Neural cell (in vitro differentiated cells): ENCODE measurements at regions not wholly inside any gene's neighbourhood (a gene's known extent, or its start where the extent isn't known, plus 50 kb on each side); places are given as distances from the start of the nearest gene placed in this dataset.

Experiments used
- CTCF ChIP-seq: fragments of 450-650 bp; IDR thresholded peaks from 2 replicates; pipeline ENCODE4 v1.5.1; 2014; ENCODE audit warnings: antibody characterized with exemption, mild to moderate bottlenecking, moderate library complexity; ENCODE audit not compliant: poor library complexity, severe bottlenecking
- EP300 ChIP-seq: fragments of 450-650 bp; conservative IDR thresholded peaks from 2 replicates; pipeline ENCODE4 v1.6.1; 2014; ENCODE audit warnings: antibody characterized with exemption, mild to moderate bottlenecking, moderate library complexity; ENCODE audit not compliant: poor library complexity, severe bottlenecking
- EZH2 ChIP-seq: fragments of 200-600, 300-800 bp; shearing (Covaris generic), sonication (generic); IDR thresholded peaks from 2 replicates; pipeline ENCODE4 v1.6.1; 2014; ENCODE audit warnings: antibody characterized with exemption, low read length, borderline replicate concordance, mild to moderate bottlenecking; ENCODE audit not compliant: insufficient read depth, poor library complexity, severe bottlenecking
- MXI1 ChIP-seq: fragments of 450-650 bp; conservative IDR thresholded peaks from 2 replicates; pipeline ENCODE4 v1.6.1; 2014; ENCODE audit warnings: antibody characterized with exemption, mild to moderate bottlenecking; ENCODE audit not compliant: poor library complexity, severe bottlenecking
- POLR2AphosphoS5 ChIP-seq: IDR thresholded peaks from 2 replicates; pipeline ENCODE4 v1.6.1; 2012
- TAF1 ChIP-seq: IDR thresholded peaks from 2 replicates; pipeline ENCODE4 v1.6.1; 2012; ENCODE audit warnings: low read depth
- TF ChIP-seq, protein P1 (sequence below): IDR thresholded peaks from 2 replicates; pipeline ENCODE4 v1.6.1; 2012; ENCODE audit warnings: borderline replicate concordance

DNA sequence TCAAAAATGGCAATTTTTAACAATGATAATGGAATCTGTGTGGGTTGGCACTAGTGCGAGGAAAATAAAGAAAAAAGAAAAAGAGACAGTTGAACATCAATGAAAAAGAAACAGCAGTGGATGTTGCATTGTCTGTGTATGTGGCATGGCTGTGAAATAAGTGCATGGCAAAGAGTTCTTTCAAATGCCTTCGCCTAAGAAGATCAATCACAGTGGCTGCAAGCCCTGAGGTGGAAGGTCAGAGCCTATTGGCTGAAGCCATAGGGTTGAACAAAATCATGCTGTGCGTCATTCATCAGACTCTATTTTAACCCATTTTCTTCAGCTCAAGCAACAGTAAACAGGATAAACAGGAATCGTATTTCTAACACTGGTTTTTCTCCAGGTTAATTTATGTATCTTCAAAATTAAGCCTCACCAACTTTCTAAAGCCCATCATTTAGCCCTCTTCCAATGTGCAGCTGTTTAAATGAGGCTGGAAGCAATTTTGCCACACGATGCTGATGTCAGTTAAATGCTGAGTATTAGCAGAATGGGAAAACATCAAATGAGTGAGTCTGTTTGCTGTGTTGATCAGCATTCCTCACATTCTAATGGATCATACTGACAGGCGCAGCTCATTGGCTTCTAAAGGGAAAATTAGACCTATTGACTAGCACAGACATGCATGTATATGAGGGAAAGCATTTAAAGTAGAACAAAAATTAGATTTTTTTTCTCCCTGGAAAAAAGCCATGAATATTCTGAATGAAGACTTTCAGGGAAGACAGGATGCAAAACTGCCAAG is 955.9 kb upstream of the EYS start:
- peak; percentile 56 for TF ChIP-seq EP300
- TF ChIP-seq POLR2AphosphoS5, result no peak
- TF ChIP-seq CTCF, result no peak
- no peak for TF ChIP-seq TAF1
- TF ChIP-seq EZH2, result no peak
- TF ChIP-seq, protein P1, sequence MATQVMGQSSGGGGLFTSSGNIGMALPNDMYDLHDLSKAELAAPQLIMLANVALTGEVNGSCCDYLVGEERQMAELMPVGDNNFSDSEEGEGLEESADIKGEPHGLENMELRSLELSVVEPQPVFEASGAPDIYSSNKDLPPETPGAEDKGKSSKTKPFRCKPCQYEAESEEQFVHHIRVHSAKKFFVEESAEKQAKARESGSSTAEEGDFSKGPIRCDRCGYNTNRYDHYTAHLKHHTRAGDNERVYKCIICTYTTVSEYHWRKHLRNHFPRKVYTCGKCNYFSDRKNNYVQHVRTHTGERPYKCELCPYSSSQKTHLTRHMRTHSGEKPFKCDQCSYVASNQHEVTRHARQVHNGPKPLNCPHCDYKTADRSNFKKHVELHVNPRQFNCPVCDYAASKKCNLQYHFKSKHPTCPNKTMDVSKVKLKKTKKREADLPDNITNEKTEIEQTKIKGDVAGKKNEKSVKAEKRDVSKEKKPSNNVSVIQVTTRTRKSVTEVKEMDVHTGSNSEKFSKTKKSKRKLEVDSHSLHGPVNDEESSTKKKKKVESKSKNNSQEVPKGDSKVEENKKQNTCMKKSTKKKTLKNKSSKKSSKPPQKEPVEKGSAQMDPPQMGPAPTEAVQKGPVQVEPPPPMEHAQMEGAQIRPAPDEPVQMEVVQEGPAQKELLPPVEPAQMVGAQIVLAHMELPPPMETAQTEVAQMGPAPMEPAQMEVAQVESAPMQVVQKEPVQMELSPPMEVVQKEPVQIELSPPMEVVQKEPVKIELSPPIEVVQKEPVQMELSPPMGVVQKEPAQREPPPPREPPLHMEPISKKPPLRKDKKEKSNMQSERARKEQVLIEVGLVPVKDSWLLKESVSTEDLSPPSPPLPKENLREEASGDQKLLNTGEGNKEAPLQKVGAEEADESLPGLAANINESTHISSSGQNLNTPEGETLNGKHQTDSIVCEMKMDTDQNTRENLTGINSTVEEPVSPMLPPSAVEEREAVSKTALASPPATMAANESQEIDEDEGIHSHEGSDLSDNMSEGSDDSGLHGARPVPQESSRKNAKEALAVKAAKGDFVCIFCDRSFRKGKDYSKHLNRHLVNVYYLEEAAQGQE, result peak; percentile 80
- no peak for TF ChIP-seq MXI1
